CD4-positive, alpha-beta T cell treated with Interferon alpha-2 for 1 hour (primary cell): ENCODE measurements at regions not wholly inside any gene's neighbourhood (a gene's known extent, or its start where the extent isn't known, plus 50 kb on each side); places are given as distances from the start of the nearest gene placed in this dataset.

Source experiments
- DNase-seq, 2 donors: peaks; one replicate each; pipeline ENCODE4 v3.0.0-alpha.2; 2020 to 2022

DNA sequence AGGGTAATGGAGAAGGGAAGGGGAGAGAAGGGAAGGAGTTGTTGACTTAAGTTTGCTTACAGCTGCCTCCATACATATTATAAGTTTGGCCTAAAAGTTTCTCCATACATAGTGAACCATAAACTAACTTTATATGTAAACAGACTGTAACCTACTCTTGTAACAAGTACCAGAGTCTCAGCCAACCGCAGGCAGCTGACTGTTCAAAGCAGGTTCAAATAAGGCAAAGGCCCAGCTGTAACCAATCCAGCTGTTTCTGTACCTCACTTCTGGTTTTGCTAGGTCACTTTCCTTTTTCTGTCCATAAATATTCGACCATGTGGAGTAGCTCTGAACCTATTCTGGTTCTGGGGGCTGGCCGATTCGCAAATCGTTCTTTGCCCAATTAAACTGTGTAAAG, 591.2 kb downstream of the INSC start:
- no peak for DNase-seq

DNA sequence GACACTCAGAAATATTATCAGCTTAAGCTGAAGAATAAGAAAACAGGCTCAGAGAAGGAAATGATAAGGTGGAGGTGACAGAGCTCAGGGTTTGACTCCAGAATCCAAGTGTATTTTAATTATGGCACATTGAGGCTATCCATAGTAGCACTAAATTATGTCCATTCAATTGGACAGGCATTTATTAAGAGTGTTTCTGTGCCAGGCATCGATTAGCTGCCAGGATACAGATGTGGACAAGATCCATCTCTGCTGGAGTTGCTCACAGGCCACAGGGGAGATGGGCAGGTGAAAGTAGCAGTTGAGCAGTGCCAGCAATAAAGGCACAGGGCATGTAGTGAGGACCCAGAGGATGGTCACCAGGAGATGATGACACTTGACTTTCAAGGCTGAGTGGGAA, 592.5 kb downstream of the INSC start:
- no peak for DNase-seq

GRCh38 chr11:15707971-15708370, 593.2 kb downstream of the INSC start:
- DNase-seq, result no peak

DNA sequence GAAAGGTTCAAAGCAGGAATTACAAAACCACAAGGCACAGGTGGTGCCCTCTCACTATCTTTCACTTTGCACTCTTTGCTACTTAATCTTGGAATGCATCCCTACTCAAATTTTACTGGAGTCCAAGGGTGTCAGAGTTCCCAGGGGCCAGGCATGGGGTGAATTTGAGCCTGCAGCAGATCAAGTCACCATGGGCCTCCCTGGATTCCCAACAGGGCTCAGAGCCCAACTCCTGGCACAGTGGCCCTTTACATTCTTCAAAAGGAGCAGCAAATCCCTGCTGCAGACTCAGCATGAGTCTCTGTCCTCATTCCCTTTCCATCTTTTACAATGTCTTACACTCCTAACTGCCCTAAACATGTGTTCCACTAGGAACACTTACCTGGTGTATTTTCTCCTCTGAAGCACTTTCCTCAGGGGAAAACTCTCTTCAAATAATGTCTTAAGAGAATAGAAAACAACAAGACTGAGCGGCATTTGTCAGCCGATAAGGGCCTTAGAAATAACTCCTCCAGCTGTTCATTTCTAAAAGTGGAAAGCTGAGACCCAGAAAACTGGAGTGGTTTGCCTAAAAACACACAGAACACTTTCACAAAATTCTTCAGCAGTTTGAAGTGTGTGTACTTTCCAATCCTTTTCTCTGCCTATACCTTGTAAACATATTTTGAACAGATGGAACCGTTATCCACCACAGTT, 596.0 kb downstream of the INSC start:
- no peak for DNase-seq

GRCh38 chr11:15711311-15711710, 596.6 kb downstream of the INSC start:
- DNase-seq, result no peak

DNA sequence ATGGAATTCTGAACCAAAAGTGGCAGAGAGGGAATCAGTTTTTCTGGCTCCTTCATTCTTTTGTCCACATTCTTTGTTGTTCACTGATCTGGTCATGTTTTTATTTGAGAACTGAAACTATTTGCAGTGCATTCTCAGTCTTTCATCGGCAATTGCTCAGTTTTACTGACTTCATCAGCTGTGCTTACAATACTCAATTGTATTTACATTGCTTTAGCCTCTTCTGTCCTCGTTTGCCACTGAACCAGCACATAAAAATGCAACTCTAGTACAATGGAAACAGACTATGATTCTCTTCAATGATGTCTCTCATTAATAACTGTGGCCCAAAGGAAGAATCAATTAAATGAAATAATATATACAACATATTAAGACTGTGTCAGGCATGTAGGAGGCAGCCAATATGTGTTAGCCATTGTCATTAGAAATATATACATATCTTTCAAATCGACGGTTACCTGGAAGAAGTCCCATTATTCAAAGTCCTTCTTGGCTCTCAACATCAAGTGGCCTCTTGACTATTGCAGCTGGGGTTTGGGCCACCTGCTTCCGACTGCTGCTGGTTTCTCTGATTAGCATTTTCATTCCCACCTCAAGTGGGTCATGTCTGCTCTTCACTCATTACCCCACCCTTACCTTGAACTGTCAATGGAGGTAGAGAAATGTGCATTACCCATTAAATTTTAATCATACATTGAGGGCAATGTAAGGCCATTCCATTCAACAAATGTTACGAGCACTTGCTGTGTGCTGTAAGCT, 600.1 kb downstream of the INSC start:
- no peak for DNase-seq

DNA sequence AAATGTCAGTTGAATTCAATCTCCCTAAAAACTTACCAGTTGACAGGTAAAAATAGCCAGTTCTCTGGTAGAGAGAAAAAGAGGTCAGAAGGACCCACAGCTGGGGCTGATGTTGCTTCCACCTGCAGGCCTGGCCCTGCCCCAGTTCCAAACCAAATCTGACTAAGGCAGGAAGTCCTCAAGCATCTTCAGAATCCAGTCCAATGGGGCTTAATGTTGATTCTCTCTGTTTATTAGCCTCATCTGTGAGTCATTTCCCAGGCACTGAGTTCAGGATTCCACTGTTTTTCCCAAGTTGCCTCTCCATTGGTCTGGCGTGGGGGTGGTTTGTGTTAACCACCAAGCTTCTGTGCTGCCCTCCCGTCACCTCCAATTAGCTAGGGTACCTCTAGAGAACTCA, 601.8 kb downstream of the INSC start:
- DNase-seq, result no peak

GRCh38 chr11:15720460-15720859, 605.7 kb downstream of the INSC start:
- no peak for DNase-seq

DNA sequence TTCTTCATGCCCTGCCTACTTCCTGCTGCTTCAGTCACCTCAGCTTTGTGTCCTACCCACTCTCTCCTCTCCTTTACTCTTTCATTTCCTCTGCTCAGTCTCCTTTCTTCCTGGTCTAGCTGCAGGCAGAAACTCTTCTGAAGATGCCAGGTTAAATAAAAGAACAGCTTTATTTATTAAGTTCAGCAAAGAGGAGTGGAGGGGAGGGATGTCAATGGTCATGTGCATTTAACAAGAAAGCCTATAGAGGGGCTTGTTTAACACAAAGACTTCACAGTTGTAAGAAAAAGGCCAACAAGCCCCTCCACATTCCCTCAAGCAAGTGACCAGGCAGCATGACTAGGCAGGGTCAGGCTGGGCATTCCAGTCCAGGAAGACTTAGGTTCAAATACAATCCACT, 609.2 kb downstream of the INSC start:
- no peak for DNase-seq

- DNase-seq, result no peak
Observed at GRCh38 chr11:15724601-15725000, 609.9 kb downstream of the INSC start.

DNA sequence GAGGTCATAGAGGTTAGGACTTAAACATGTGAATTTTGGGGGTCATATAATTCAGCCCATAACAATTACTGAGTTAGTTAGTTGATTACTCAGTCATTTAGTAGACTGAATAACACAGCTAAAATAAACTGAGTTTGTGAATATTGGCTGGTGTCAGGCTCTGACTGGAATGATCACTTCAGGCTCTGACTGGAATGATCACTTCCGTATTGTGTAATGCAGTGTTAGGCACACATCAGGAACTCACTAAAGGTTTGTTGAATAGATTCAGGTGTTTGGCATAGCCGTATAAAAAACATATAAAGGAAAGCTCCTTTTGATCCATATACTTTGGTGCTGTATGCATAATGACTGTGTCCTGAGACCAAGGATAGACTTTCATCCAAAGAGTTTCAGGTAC, 610.5 kb downstream of the INSC start:
- DNase-seq, result no peak

GRCh38 chr11:15726221-15726746, 611.6 kb downstream of the INSC start:
- no peak for DNase-seq

GRCh38 chr11:15726893-15727519, 612.3 kb downstream of the INSC start:
- no peak for DNase-seq

DNA sequence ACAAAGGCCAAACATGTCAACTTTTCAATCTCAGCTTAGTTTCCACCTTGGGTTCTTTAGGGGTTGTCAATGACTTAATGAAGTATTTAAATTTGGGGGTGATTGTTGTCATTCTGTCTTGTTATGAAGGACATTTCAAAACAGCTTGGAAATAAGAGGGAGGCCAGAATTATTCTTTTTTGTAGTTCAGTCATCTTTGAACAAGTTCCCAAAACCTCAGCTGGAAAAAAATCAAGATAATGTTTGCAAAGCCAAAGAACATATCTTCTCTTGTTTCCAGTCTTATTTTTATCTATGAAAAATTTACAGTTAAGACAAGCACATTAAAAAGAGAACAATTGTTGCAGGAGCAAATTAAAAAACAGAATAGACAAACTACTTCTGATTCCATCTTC, 612.8 kb downstream of the INSC start:
- DNase-seq, result no peak

DNA sequence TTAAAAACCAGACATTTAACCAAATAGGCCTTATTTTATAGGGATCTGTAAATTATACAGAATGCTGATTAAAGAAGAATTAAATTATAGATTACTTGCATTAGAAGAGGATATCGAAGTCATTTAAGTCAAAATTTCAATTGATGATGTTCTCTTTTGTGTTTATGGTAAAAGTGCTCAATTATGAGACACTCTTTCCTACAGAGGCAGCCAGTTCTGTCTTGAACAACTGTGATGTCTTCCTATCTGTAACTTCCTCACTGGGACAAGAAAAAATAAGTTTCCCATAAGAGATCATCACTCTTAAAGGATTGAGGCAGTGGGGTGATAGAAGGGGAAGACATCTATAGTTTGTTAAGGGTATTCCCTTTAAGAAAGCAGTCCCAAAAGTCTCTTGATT, 613.5 kb downstream of the INSC start:
- no peak for DNase-seq

- DNase-seq, result no peak
Observed at GRCh38 chr11:15730263-15730994, 615.7 kb downstream of the INSC start.

GRCh38 chr11:15730995-15731385, 616.3 kb downstream of the INSC start:
- DNase-seq, result no peak

DNA sequence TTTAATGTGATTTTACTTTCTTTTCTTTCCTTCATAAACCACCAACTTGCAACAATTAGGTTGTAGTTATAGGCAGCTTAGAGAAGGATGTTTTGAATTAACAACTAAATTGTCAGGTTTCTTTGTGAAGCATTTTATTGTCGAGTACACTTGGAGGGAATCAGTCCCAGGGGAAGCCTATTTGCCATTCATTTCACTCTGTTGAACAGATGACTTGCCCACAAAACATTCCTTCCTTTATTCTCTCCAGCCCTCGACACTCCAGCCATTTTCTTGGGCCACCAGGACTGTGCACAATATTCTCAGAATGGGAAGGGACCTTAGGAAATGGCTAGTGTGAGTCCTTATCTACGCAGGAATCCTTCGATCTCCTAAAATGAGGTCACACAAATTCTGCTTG, 620.6 kb downstream of the SOX6 start:
- no peak for DNase-seq

GRCh38 chr11:15737320-15737719, 619.0 kb downstream of the SOX6 start:
- DNase-seq, result no peak

DNA sequence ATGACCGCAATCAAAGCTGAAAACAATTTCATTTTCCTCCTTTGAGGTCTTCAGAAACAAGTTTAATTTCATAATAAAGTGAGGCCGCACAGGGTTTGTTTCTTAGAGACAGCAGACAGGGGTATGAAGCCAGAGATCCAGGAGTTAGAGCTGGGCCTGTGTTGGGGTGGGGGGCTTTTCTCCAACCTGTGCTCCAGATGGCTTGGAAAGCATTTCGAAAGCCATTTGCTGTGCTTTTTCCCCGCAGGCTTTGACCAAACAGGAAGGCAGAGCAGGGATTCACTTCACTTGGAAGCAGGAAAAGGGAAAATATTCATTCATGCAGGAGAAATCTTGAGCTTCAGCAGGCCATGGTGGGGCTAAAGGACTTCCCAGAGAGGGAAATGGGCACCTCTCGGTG, 617.4 kb downstream of the SOX6 start:
- no peak for DNase-seq

DNA sequence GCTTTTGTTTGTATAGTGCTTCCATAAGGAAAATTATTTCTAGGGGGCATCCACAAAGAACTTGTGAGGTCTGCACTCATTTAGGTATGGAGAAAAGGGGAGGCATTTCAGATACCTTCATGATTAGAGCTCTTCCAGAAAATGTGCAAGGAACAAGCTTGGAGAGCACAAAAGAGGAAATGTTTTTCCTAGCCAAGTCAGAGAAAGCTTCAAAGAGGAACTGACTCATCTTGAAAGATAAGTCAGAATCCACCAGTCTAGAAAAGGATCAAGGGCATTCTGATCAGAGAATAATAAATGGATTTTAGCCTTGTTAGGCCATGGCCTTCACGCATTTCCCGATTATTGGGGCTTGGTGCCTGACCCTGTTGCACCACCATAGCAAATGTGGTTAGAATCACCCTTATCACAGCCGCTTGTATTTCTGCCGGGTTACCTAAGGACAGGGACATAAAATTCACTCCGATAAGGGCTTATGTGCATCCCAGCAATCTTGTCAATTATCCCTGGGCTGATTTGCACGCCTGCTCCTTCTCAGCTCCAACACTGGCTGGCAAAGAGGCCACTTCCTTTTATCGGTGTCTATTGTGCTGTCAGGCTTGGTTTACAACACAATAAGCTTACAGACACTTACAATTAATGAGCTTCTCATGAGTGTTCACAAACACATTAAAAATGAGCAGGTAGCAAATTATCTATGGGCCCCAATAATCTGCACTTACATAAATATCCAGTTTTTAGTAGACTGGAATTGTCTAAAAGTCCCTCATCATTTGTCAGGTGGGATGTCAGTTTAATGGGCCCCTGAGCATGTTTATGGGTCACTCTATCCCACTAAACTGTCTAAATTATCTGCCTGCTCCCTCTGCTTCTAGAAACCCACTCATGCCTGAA, 613.5 kb downstream of the SOX6 start:
- DNase-seq, result no peak

- DNase-seq, result no peak
Observed at GRCh38 chr11:15744693-15745092, 611.7 kb downstream of the SOX6 start.
